Skin epidermis (tissue), 12 donors: ENCODE measurements at regions not wholly inside any gene's neighbourhood (a gene's known extent, or its start where the extent isn't known, plus 50 kb on each side); places are given as distances from the start of the nearest gene placed in this dataset.

Experiments
- H3K27ac ChIP-seq, 21 experiments: fragments of 200-600 bp; sonication (generic) in 11 of 21; one replicate each; pipeline ENCODE4 v1.5.0; 2020; ENCODE audit warnings: mild to moderate bottlenecking in 3 of 21, inconsistent platforms in 2 of 21, moderate library complexity in 2 of 21
- H3K4me3 ChIP-seq, 7 experiments: fragments of 200-600 bp; sonication (generic) in 2 of 7; one replicate each; pipeline ENCODE4 v1.5.0; 2020; ENCODE audit warnings: inconsistent platforms in 2 of 7, mild to moderate bottlenecking in 2 of 7, moderate library complexity in 1 of 7

DNA sequence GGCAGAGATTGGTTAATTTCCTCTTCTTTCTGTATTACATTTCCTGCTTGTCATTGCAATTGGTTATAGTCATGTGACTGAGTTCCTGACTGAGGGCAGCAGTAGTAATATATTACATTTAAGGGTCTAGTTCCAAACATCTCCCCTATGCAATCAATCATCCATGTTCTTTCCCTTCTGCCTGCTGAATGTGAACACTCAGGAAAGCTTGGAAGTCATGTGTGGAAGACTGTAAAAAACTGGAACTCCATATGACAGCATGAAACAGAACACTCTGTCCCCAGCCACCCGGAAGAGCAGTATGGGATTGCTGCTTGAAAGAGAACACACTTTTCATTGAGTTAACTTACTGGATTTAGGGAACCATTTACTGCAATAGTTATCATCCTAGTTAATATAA lies 459.7 kb upstream of the SEMA3A start:
- Histone ChIP-seq H3K27ac (no peak overlapping the region), H3K4me3 (no peak overlapping the region)

DNA sequence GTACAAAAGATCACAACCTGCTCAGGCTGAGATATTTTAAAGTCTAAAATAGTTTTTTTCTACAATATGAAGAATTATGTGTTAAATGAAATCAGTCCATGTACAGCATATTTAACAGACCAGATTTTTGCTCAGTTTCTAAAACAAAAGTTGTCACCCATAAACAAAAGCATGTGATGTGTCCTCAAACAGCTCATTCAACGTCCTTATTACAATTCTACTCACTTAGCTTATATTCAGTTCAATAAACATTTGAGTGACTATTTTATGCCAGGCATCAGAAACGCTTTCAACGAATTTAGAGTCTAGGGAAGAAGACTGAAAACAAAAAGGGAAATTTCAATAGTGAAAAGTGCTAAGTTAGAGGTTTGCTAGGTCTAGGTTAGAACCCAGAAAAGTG lies 457.3 kb upstream of the SEMA3A start:
- no peak overlapping the region for H3K4me3 ChIP-seq
- H3K27ac ChIP-seq, result no peak overlapping the region

DNA sequence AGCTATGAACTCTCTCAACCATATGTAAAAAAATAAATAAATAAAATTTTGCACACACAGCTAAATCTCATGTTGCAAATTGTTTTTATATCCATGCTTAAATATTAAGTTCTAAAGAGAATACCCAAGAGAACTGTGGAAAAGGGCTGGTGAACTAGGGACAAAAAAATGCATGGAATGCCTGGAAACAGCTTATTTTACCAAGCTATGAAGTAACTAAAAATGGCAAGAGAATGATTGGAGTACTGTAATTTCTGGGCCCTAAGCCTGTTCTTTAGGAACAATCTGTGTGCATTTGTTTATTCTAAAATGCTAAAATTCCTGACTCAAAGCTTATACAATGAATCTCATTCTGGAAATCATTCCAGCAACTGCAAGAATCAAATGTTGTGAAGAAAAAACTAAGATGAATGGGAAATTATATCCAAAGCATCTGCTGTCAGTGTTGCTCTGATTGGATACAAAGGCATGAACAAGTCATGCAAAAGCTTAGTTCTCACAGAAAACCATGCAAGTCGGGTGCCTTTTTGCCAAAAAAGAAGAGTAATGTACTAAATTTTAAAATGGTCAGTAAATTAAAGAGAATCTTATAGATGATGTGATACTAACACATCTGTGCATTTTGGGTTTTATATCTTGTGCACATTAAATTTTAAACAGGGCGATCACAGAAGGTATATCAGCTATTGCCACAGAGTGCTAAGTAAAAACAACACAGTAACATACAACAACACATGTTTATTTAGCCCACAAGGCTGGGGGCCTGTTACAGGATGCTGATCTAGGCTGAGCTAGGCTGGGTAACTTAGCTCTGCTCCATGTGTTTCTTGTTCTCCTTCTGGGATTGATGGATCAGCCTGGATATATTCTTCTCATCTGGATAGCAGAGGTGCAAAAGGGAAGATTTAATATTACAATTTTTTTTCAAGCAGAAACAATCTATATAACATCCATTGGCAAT lies 453.5 kb upstream of the SEMA3A start:
- Histone ChIP-seq H3K27ac (peak overlapping the region in 1 of 21 experiments; percentile 22), H3K4me3 (no peak overlapping the region)

DNA sequence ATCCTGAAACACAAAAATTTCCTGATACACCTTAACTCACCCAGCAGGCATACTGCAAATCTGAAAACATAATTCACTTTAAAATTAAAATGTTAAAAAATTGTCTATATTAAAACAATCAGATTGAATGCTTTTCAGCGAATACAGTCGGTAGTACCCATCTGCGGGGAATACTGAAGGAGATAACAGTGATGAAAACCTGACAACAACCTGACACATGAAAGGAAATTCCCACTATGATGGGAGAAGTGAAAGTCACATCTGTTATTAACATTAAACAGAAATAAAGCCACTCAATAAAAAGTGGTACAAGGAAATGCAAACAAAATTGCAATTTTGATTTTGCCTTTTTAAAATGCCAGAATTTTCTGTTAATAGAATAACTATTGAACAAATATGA lies 448.0 kb upstream of the SEMA3A start:
- Histone ChIP-seq H3K4me3 (no peak overlapping the region), H3K27ac (no peak overlapping the region)

DNA sequence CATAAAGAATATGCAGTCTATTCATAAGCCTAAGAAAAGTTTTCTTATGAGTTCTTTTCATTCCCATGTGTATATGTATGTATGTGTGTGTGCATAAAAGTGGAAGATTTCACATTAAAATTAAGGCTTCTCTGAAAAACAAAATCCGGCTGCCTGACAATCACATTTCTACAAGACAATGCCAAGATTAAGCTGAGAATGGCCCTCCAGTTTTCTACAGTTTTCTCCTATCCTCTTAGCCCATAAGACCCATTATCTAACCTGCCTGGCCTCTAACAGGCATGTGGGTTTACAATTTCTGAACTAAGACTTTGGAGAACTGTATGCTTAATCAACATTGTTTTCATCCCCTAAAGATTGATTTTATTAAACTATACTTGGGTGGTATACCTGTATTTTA lies 446.0 kb upstream of the SEMA3A start:
- no peak overlapping the region for H3K4me3 ChIP-seq

DNA sequence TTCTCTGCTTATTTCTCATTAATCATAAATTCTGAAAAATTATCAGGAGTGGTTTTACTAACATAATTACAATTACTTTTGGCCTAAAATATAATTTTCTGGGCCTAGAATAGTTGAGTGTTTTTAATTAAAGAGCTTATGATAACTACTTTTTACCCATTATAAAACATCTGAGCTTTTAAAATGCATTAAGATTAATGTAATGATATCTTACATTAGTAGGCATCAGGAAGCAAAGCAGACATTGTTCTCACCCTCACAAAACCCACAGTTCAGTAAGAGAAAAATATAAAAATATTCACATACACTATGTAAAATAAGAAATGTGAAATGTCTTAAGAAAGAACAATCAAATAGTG lies 443.7 kb upstream of the SEMA3A start:
- H3K4me3 ChIP-seq, result no peak overlapping the region
- peak overlapping the region in 2 of 21 experiments; percentile 29 to 59 for H3K27ac ChIP-seq

More for the DNA sequence above, 446.0 kb upstream of the SEMA3A start:
- H3K27ac ChIP-seq, result no peak overlapping the region

DNA sequence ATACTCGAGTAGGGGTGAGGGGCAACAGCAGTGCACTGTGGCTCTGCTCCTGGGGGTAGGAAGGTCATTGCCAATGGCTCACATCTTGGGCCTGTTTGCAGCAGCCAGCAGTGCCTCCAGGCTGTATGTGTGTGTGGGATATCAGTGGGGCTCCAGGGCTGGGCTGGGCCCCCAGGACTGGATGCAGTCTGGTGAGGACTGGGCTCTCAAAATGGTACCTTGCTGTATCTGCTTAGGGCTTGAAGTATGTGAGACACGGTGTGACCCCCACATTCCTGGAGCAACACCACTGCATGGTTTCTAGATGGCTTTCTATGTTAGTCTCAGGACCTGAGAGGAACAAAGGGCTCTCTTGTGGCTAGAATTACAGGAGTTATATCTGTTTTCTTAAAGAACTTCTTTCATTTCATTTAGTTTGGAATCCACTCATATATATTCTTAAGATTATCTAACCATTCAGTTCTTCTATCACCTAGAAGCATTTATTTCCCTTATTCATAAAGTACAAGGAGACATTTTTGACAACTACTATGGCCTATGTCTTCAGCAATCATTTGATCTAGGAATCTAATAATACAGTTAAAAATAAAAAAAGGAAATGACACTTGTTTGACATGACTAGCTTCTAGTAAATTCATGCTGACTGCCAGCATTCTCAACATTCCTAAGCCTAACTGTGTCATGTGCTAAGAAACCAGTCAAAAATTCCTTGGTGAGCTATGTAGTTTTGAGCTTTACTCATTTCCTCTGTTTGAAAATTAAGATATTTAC lies 443.2 kb upstream of the SEMA3A start:
- peak overlapping the region in 5 of 21 experiments; percentile 25 to 73 (median 59) for H3K27ac ChIP-seq
- H3K4me3 ChIP-seq, result no peak overlapping the region

DNA sequence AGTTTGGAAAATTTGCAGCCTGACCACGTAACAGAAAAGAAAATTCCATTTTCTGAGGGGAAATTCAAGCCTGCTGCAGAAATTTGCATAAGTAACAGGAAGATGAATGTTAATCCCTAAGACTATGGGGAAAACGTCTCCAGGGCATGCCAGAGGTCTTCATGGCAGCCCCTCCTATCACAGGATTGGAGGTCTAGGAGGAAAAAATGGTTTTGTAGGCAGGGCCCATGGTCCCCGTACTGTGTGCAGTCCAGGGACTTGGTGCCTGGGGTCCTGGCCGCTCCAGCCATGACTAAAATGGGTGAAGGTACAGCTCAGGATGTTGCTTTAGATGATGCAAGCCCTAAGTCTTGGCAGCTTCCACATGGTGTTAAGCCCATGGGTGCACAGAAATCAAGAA lies 437.3 kb upstream of the SEMA3A start:
- Histone ChIP-seq H3K27ac (no peak overlapping the region), H3K4me3 (no peak overlapping the region)

DNA sequence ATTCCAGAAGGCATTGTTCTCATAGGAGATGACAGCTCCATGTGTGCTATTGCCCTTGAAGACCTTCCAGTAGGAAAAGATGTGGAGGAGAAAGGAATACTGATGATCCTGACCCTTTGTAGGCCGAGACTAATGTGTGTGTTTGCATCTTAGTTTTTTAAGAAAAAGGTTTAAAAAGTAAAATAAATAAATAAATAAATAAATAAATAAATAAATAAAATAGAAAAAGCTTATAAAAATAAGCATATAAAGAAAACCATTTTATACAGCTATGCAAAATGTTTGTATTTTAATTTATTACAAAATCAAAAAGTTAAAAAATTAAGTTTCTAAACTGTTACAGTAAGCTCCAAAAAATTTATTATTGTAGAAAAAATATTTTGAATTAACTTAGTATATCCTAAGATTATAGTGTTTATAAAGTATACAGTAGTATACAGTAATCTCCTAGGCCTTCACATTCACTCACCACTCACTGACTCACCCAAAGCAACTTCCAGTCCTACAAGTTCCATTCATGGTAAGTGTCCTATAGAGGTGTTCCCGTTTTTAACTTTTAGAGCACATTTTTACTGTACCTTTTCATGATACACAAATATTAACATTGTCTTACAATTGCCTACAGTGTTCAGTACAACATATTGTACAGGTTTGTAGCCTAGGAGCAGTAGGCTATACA lies 435.2 kb upstream of the SEMA3A start:
- Histone ChIP-seq H3K4me3 (no peak overlapping the region), H3K27ac (no peak overlapping the region)

DNA sequence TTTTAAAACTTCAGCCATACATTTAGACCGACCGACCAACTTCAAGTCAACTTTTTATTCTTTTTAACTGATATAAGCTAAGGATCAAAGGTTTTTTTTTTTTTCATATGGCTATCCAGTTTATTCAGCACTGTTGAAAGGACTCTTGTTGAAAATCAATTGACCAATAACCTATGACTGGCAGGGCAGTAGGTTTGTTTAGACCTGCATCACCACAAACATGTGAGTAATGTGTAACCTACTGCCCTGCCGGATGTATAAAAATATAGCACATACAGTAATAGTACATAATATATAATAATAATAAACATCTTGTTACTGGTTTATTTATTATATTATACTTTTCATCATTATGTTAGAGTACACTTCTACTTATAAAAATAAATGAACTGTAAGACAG lies 434.6 kb upstream of the SEMA3A start:
- Histone ChIP-seq H3K27ac (no peak overlapping the region), H3K4me3 (no peak overlapping the region)

DNA sequence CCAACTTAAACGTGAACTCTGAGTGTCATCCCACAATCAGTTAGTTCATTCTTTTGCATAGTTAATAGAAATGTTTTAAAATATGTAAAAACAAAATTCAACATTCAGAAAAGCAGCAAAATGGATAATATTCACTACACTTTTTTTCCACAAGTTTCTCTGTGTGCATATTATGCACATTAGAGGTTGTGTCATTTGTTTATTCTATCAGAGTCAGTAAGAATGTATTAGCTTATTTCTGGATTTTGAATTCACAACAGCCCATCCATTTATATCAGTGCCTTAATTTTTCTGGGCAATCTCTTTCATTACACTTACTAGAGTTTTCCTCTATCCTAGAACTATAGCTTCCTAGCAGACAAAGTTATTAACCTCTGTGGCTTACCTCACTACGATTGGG lies 432.7 kb upstream of the SEMA3A start:
- no peak overlapping the region for H3K4me3 ChIP-seq
- H3K27ac ChIP-seq, result no peak overlapping the region

DNA sequence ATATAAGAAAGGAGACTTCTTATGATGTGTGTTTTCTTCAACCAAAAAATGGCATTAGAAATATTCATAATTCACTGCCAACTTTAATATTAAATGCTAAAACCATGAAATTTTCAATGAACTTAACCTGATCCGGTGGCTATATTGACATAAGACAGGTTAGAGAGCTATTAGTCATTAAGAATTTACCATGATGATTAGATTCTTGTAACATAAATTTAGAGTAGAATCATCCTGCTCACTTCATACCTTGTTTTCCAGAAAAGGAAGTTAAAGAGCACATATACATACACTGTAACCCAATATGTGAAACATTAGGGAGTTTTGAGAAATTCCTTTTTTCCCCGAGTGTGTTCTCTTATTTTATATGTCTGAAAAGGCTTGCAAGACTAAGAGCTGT lies 430.3 kb upstream of the SEMA3A start:
- Histone ChIP-seq H3K27ac (no peak overlapping the region), H3K4me3 (no peak overlapping the region)

DNA sequence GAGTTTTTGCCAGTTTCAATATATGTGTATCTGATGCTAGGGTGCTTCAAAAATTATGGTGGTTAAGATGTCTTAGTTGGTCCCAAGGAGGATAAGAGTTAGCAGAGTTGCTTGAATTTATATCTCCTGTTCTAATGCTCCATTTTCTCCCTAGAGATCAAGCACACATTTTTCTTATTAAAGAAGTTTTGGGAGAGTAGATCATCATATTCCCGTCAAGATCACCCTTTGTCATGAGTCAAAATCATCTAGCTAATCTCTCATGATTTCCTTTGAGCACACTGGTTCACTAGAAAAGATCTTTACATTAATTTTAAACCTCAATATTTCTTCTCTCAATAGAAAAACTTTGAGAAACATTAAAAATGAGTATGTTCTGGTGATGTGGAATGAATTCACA lies 429.9 kb upstream of the SEMA3A start:
- H3K4me3 ChIP-seq, result no peak overlapping the region
- no peak overlapping the region for H3K27ac ChIP-seq

DNA sequence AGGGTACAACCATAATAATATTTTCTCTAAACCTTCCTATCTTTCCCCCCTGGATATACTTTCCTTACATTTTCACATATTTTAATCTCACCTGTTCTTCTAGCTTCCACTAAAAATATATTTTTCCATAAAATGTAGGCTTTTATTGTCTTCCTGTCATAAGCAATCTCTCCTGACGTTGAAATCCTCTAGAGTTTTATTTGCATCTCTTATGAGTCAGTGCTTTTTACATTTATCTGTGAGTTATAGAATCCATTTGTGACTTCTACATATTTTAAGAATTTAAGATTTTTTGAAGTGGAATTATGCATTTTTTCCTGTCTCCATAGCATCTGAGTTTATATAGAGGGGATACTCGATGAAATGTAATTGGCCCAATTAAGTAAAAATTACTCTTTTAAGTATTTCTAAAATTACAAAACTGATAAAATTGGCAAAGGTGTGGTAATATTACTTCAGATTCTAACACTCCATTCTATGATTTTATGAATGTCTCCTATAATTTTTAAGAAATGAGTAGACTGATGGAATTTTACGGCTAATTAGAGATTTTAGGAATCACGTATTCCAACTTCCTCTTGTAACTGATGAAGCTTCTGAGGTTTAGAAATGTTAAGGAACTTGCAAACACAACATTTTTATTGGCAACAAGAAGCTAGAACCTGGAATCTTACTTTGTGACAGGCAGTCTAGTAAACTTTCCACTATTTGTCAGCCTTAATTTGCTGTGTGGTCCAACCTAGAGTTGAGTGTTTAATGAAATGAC lies 422.9 kb upstream of the SEMA3A start:
- Histone ChIP-seq H3K27ac (no peak overlapping the region), H3K4me3 (no peak overlapping the region)

DNA sequence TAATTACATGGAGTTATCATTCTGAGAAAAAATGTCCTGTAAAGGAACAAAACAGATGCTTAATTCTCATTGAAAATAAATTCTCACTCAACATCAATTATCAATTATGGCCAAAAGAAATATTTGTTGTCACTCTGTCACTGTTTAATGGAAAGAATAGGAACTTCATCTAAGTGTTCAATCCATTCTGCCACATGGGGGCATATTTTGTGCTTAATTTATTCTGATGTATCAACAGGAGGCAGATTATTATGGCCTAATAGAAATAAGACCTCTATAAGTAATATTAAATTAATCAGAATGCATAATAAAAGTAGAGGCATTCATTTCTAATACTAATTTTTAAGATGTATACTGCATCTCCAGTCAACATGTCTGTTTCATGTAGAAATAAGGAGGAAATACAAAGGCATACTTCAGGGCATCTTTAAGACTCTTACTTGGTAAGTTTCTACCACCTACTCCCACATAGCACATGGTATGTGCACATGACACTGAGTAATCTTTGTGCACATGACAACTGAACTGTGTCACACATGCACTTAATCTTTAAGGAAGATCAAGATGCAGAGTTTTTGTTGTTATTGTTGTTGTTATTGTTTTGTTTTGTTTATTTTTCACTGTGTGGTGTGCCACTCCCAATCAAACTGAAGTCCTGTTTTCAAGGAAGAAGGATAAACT lies 420.4 kb upstream of the SEMA3A start:
- no peak overlapping the region for H3K4me3 ChIP-seq
- H3K27ac ChIP-seq, result no peak overlapping the region

DNA sequence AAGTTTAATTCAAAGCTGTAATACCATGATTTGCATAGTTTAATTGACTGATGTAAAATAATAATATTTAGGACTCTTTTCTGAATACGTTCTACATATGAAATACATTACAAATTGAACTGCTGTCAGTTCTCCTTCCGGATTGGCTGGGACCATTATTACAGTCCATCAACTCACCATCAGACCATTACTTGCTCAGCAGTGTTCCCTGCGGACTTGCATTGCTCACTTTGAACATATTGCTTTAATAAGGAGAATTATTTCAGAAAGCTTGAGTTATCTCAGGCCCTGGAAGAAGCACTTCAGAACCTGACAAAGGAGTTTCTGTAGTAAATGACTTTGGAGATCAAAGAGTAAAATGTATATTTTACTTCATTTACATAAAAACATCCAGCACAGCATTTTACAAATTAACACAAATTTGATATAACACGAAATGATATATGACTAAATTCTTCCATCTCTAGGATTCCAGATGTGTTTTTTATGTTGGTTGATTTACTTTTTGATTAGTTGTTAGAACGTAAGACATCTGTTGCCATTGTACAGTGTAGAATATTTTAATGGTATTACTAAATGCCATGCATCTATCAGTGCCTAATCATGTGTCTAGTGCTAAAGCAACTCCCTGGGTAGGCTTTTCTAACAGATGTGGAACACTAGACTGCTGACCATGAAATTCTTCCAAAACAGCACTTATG lies 418.5 kb upstream of the SEMA3A start:
- no peak overlapping the region for H3K4me3 ChIP-seq

DNA sequence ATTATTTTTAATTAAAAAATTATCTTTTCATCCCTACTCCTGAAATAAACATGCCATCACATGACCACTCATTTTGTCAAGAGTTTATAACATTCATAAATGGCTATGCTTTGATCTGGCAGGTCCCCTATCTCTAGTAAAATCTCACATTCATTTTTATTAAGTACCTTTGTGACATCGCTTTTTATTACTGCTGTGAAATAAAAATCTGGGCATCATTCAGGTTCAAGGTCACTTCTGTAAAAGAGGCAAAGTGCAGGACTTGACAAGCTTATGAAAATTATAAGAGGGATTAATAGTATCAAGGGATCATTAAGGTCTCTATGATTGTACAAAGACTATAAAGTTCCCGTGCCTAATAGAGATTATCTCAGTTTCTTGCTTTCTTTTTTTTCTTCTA lies 416.8 kb upstream of the SEMA3A start:
- no peak overlapping the region for H3K27ac ChIP-seq

More for the DNA sequence above, 418.5 kb upstream of the SEMA3A start:
- no peak overlapping the region for H3K27ac ChIP-seq

DNA sequence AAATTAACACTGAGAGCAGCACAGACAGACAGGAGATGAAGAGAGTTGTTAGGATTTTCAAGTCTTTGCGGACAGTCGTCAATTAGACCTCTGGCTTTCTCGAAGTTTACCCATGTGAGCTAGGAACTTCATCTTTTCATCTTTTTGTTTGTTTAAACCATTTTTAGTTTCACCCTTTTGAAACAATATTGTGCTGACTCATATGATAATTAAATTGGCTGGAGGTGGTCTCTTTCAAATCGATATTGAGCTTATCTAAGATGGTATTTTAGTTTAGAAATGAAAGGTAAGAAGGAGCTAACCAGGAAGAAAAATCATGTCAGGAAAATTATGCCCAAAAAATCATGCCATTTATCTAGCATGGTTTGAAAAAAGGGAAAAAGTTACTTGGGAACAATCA lies 415.8 kb upstream of the SEMA3A start:
- no peak overlapping the region for H3K4me3 ChIP-seq
- H3K27ac ChIP-seq, result no peak overlapping the region

More for the DNA sequence above, 416.8 kb upstream of the SEMA3A start:
- H3K4me3 ChIP-seq, result no peak overlapping the region

DNA sequence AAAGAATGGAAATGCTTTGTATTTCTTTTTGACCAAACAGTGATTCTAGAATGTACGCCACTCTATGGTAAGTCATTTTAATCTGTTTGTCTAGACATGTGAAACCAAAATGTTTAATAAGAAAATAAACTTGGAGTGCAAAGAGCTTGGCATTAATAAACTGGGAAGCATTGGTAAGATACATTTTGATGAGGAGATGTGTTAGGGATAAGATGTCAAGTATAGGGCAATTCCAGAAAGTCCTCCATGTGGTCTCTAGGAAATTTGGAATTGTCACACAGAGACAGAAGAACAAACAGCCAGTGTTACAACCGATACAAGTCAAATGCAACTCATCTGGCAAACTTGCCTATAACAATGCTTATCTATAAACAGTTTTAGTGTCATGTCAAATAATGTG lies 410.7 kb upstream of the SEMA3A start:
- H3K4me3 ChIP-seq, result no peak overlapping the region
- no peak overlapping the region for H3K27ac ChIP-seq
